ENCODE measurements at regions not wholly inside any gene's neighbourhood (a gene's known extent, or its start where the extent isn't known, plus 50 kb on each side); places are given as distances from the start of the nearest gene placed in this dataset.

GRCh38 chr2:212607080-212607479 lies 68.5 kb upstream of the ERBB4 start:
- intact Hi-C loops (cut with DNase I), result no loop called here
- TF ChIP-seq EP300 (IDR thresholded peaks at IDR 0.05) (no peak), POLR2AphosphoS5 (IDR thresholded peaks at IDR 0.05) (no peak), CTCF (IDR thresholded peaks at IDR 0.05) (no peak), POLR2A (IDR thresholded peaks at IDR 0.05) (no peak)
- WGBS, 2 donors, result 46 to 64% methylated on average over 2 of the region's 2 CpGs

GRCh38 chr2:212606232-212606631 lies 67.6 kb upstream of the ERBB4 start:
- H3K4me1 ChIP-seq, result no peaks in the 10 kb centered on the region
- DNase-seq, result no peak
- H3K27ac ChIP-seq, result no peak overlapping the region
- 87 to 97% methylated on average over 1 of the region's 1 CpG for WGBS, 2 donors
- no peaks in the 10 kb centered on the region for H3K9me3 ChIP-seq
- H3K4me3 ChIP-seq, result no peak overlapping the region
- H3K36me3 ChIP-seq, result no peaks in the 10 kb centered on the region
- H3K27me3 ChIP-seq, result no peaks in the 10 kb centered on the region
- TF ChIP-seq POLR2A (IDR thresholded peaks at IDR 0.05) (no peak), POLR2AphosphoS5 (IDR thresholded peaks at IDR 0.05) (no peak), EP300 (IDR thresholded peaks at IDR 0.05) (no peak), CTCF (IDR thresholded peaks at IDR 0.05) (no peak)
- intact Hi-C loops (cut with DNase I), result no loop called here

More at GRCh38 chr2:212607080-212607479, 68.5 kb upstream of the ERBB4 start:
- H3K4me3 ChIP-seq, result no peak overlapping the region
- H3K27me3 ChIP-seq, result no peaks in the 10 kb centered on the region
- no peak for DNase-seq
- no peak overlapping the region for H3K27ac ChIP-seq
- no peaks in the 10 kb centered on the region for H3K36me3 ChIP-seq
- no peaks in the 10 kb centered on the region for H3K9me3 ChIP-seq
- H3K4me1 ChIP-seq, result no peaks in the 10 kb centered on the region

- Histone ChIP-seq H3K9me3 (no peaks in the 10 kb centered on the region), H3K4me3 (no peak overlapping the region), H3K27me3 (no peaks in the 10 kb centered on the region), H3K36me3 (no peaks in the 10 kb centered on the region), H3K4me1 (no peaks in the 10 kb centered on the region), H3K27ac (no peak overlapping the region)
- no peak for TF ChIP-seq POLR2A (IDR thresholded peaks at IDR 0.05)
- no peak for TF ChIP-seq POLR2AphosphoS5 (IDR thresholded peaks at IDR 0.05)
- TF ChIP-seq EP300 (IDR thresholded peaks at IDR 0.05), result no peak
- no peak for TF ChIP-seq CTCF (IDR thresholded peaks at IDR 0.05)
- no peak for DNase-seq
- WGBS, 2 donors, result 74 to 85% methylated on average over 3 of the region's 3 CpGs
- intact Hi-C loops (cut with DNase I), result no loop called here
Measured at GRCh38 chr2:212596688-212597087, 58.1 kb upstream of the ERBB4 start.

GRCh38 chr2:212596276-212596675 lies 57.7 kb upstream of the ERBB4 start:
- TF ChIP-seq POLR2AphosphoS5 (IDR thresholded peaks at IDR 0.05) (no peak), EP300 (IDR thresholded peaks at IDR 0.05) (no peak), POLR2A (IDR thresholded peaks at IDR 0.05) (no peak), CTCF (IDR thresholded peaks at IDR 0.05) (no peak)
- Histone ChIP-seq H3K36me3 (no peaks in the 10 kb centered on the region), H3K9me3 (no peaks in the 10 kb centered on the region), H3K4me3 (no peak overlapping the region), H3K27me3 (no peaks in the 10 kb centered on the region), H3K4me1 (no peaks in the 10 kb centered on the region), H3K27ac (no peak overlapping the region)
- intact Hi-C loops (cut with DNase I), result no loop called here
- no peak for DNase-seq
- WGBS, 2 donors, result 49 to 60% methylated on average over 3 of the region's 3 CpGs

- Histone ChIP-seq H3K4me3 (no peak overlapping the region), H3K36me3 (no peaks in the 10 kb centered on the region), H3K4me1 (no peaks in the 10 kb centered on the region), H3K27me3 (no peaks in the 10 kb centered on the region), H3K9me3 (no peaks in the 10 kb centered on the region), H3K27ac (no peak overlapping the region)
- no peak for DNase-seq
- intact Hi-C loops (cut with DNase I), result no loop called here
- WGBS, 2 donors, result 37 to 52% methylated on average over 3 of the region's 3 CpGs
- TF ChIP-seq EP300 (IDR thresholded peaks at IDR 0.05) (no peak), POLR2AphosphoS5 (IDR thresholded peaks at IDR 0.05) (no peak), CTCF (IDR thresholded peaks at IDR 0.05) (no peak), POLR2A (IDR thresholded peaks at IDR 0.05) (no peak)
Measured at GRCh38 chr2:212595036-212595654, 56.5 kb upstream of the ERBB4 start.
